GM19395 (cell line): ENCODE measurements at regions not wholly inside any gene's neighbourhood (a gene's known extent, or its start where the extent isn't known, plus 50 kb on each side); places are given as distances from the start of the nearest gene placed in this dataset.

Source experiments
- ATAC-seq: cut with Tn5 transposase; IDR thresholded peaks from one replicate; pipeline ENCODE4 v1.9.1; 2021; ENCODE audit warnings: mild to moderate bottlenecking, moderate library complexity; ENCODE audit not compliant: unreplicated experiment

DNA sequence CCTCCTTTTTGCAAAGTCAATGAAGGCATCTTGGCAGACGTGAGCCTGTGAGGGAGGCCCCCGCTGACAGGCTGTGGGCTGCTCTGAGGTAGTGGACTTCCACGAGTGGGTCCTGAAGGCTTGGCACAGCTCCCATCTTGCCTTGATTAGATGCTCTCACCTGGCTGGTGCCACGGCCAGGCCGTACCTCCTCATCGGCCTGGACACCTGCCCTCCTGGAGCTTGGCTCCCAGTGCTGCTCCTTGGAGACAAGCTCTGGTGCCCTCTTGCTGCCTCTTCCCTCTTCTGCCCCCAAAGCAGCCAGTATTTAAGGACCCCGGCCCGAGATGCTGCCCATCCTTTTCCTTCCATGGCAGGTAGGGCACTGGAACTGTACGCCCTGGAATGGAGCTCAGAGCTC is 93.5 kb downstream of the ERMARD start:
- no peak for ATAC-seq

DNA sequence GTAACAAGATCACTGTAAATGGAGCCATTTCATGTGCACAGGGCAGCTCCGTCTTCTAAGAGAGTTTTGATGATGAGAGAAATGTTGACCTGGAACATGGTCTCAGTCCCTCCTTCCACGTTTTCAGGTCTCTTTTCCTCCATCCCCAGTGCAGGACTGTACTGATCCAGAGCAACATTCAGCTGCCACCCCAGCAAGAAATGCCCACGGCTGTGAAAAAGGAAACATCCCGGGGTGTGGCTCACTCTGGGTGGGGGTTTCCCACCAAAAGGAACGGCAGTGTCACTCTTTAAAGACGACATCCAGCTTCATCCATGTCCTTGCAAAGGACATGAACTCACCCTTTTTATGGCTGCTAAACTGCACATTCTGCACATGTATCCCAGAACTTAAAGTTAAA is 92.6 kb downstream of the ERMARD start:
- ATAC-seq = no peak

DNA sequence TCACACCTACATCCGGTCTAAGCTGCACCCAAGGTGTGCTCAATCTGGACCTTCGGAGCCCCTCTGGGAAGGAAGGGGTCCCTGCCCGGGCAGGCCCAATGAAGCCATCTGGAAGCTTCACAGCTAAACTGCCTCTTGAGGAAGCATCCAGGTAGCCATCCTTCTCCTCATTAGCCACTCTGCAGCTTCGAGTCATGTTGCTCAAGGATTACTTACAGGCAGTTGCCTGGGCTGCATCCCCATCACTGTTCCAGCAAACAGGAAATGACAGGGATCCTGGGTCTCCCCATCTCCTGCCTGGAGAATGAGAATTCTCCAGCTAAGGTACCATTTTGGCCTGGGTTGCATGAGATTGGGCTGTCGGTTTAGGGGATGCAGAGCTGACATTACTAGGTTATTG is 91.7 kb downstream of the ERMARD start:
- no peak for ATAC-seq

DNA sequence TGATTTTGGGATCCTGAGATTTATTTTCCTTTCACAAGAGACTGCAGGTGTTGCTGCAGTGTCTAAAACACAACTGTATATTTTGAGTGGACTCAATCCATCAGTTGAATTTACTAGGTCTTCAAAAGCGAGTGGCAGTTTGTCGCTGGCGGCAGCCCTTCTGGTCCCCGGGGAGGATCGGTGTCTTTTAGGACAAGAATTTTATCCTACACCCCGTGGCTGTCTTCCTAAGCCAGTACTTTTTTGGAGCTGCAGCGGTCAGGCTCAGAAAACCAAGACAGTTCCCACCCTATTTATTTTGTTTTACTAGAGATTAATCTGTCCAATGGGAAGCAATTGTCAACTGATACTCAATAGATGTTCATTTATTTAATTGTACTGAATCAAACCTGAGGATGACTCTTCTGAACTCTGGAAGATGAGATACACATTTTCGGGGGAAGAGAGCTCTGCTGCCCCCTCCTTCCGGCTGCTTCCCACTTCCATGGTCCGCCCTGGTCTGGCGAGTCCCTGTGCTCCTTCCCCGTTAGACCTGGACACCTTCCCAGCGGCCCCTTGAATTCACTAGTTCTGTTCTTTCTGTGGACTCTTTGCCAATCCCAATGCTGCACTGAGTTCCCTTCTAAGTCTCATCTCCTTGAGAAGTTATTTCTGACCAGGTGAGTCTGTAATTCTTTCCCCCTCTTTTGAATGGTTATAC is 90.6 kb downstream of the ERMARD start:
- no peak for ATAC-seq

DNA sequence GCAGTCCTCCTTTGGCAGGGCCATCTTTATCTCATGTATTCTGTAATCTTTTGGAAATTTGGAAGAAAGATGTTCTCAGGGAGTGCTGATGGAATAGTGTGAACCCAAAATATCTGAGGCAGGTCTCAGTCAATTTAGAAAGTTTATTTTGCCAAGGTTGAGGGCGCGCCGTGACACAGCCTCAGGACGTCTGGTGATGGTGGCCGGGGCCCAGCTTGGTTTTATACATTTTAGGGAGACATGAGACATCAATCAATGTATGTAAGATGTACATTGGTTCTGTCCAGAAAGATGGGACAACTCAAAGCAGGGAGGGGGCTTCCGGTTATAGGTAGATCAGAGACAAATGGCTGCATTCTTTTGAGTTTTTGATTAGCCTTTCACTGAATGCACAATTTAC is 89.8 kb downstream of the ERMARD start:
- no peak for ATAC-seq

DNA sequence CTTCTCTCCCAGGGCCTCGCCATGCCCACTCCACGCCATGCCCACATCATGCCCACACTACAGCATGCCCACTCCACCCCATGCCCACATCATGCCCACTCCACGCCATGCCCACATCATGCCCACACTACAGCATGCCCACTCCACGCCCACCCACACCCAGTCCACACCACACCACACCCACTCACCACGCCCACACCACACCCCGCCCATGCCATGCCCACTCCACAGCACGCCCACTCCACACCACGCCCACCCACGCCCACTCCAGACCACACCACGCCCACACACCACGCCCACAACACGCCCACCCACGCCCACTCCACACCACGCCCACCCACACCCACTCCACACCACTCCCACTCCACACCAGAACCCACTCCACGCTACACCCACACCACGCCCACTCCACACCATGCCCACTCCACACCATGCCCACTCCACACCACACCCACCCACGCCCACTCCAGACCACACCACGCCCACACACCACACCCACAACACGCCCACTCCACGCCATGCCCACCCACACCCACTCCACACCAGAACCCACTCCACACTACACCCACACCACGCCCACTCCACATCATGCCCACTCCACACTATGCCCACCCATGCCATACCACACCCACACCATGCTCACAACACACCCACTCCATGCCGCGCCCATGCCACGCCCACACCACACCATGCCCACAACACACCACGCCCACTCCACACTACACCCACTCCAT is 88.6 kb downstream of the ERMARD start:
- ATAC-seq = no peak

DNA sequence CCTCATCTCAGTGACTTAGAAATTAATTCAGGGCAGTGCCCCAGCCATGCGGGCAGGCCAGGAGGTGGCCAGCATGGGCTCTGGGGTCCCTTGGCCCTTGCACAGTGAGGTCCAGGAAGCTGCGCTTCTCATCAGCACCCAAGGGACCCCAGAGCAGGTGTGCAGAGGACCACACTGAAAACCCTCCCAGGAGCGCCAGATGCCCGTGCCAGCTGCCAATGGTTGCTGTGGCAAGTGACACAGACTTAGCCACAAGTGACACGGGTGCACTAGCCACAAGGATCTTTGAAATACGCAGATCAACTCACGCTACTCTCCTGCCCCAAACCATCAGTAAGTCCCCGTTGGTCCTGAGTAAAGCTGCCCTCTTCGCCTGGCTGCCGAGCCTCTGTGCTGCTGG is 88.1 kb downstream of the ERMARD start:
- no peak for ATAC-seq

DNA sequence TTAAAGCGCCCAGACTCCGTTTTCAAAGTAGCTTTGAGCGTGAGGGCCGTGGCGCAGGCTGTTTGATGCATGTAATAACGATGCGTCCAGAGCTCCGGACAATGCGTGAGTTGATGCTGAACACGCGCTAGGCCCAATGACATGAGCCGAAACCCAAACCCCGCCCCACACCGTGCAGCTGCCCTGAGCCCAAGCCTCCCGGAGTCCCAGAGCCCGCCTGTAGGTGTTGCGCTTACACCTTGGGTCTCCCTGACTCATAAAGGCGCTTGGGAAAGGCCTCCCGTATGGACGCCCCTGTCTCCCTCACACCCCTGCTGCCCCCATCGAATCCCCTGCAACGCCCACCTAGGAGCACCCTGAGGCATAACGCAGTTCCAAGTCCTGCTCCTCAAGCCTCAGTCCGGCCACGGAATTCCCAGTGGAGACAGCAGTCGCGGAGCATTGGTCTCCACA is 87.6 kb downstream of the ERMARD start:
- ATAC-seq = no peak

DNA sequence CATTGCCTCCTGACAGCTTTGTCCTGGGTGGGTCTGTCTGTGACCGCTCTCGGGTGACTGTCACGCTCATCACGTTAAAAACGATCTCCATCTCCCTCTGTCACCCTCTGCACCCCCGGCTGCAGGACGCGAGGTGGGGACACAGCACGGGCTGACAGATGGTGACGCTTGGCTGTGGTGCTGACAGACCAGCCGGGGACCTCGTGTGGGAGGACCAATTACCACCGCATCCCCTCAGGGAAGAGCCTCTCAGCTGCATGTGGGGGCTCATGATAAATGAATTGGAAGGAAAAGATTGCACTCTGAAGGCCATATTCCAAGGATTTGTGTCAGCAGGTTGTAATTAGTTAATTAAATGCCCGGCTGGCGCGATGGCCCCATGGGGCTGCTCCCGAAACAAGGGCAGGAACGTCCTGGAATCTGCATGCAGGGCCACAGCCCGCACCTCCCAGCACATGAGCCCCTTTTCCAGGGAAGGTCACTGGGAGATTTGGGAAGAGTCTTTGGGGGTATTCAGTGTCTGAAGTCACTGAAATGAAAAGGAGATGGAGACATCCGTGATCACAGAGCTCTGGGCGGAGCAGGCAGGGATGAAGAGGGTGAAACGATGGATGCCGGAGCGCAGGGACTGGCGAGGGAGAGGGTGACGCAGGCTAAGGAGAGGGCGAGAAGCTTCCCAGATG is 87.1 kb downstream of the ERMARD start:
- ATAC-seq = no peak

DNA sequence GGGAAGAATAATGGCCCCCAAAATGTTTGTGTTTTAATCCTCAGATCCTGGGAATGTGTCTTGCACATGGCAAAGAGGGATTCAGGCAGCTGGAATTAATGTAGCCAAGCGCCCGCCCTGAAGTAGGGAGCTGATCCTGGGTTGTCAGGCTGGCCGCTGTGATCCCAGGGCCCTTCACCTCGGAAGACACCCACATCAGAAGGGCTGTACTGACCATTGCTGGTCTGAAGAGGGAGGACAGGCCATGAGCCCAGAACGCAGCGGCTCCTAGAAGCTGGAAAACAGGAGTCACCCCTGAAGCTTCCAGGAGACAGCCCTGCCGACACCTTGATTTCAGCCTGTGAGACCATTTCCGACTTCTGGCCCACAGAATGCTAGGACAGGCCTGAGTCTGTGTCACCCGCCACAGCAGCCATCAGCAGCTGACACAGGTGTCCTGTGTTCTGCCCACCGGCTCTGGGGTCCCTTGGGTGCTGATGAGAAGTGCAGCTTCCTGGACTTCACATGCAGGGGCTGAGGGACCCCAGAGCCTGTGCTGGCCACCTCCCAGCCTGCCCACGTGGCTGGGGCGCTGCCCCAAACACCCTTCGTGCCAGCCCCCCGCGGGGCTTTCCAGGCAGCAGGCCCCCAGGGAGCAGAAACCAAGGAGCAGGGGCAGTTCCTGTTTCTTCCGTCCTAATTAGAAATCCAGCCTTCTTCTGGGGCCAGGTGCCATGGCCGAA is 86.3 kb downstream of the ERMARD start:
- no peak for ATAC-seq

DNA sequence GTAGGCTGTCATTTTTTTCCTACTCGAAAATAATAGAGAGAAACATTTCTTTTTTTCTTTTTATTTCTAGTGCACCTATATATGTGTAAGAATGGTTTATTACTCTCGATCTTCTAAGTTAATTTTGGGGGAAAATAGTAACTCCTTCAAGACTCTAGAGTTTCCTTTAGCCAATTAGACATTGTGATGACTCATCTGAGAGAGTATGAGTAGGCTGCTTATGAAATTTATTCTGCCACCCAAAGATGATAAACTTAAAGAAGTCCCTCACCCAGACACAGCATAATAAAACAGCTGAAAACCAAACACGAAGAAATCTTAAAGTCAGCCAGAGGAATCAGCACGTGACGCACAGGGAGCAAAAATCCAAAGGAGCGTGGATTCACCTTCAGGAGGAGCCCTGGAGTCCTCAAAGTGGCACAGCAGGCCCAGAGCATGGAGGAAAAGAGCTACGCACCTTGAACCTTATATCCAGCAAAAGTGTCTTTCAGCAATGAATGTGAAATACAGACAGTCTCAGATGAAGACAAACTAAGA is 81.9 kb downstream of the ERMARD start:
- ATAC-seq = no peak

DNA sequence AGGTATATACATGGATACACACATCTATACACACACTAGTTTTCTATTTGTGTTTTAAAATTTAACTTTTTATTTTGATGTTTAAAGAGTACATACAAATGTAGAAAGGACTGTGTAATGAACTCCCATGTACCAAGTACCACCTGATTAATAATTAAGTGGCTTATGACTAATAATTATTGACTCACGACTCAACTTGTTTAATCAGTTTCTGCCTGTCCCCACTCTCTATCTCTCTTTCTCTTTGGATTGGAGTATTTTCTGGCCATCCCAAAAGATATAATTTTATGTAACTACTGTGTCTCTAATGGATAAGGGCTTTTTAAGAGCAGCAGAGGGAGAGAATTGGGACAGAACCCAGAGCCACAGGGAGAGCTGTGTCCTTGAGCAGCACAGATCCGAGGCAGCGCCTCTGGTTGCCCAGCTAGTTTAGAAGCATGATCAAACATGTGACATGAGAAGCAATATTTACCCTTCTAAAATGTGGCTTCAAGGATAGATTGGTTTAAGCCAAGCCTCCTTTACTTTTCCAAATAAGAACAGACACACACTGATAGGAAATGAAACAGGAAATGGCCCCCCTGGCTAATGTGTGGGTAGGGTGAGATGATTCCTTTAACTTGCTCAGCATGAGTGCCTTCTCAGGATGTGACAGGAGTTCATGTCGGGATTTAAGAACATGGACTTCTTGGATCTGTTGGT is 81.0 kb downstream of the ERMARD start:
- no peak for ATAC-seq

DNA sequence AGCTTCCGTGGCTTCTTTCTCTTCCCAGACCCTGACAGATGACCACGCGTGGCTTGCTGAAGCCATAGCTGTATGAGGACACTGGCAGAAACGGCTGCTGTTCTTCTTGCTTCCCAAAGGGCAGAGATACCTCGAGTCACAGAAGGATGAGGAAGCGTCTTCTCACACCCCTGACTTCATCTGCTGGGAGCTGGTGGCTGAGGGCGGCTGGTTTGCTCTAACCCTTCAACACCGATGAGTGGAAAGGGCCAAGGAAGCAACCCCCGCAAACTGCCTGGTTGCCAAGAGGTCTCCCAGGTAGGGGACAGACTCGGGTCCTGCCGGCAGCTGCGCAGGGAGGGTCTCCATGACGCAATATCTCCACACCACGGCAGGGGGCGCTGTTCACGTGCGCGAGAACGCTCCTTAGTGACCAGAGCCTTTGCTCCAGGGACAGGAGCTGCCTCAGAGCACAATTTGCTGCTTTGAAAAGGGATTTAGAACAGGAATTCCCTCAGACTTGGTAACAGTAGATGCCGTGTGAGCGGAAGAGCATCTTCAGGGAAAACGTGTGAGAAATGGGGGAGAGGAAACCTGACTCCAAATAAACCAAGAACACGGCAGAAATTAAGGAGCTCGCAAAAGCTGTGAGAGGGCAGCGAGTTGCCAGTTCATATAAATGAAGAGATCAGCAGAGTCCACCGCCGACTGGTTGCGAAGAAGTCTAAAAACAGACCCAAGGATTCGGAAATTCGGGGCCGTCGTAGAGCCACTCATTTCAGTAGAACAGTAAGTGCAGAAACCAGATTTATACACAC is 80.2 kb downstream of the ERMARD start:
- ATAC-seq = peak; percentile 78
